Kidney epithelial cell (primary cell): ENCODE measurements at regions not wholly inside any gene's neighbourhood (a gene's known extent, or its start where the extent isn't known, plus 50 kb on each side); places are given as distances from the start of the nearest gene placed in this dataset.

ENCODE experiments used
- DNase-seq: peaks from one replicate; pipeline ENCODE4 v3.0.0-alpha.2; 2010; ENCODE audit warnings: low read depth
- H3K27me3 ChIP-seq: 2 replicates; pipeline ENCODE4 v1.6.0; 2011; ENCODE audit warnings: low read length; ENCODE audit not compliant: control insufficient read depth, insufficient read depth
- H3K36me3 ChIP-seq: 2 replicates; pipeline ENCODE4 v1.5.1; 2011; ENCODE audit warnings: low read length; ENCODE audit not compliant: control insufficient read depth, insufficient read depth
- H3K4me3 ChIP-seq: 2 replicates; pipeline ENCODE4 v1.5.1; 2011; ENCODE audit warnings: low read depth, mild to moderate bottlenecking, control low read depth, low read length
- CTCF ChIP-seq: IDR thresholded peaks from 2 replicates; pipeline ENCODE4 v1.5.1; 2011; ENCODE audit warnings: mild to moderate bottlenecking, moderate library complexity, low read length, control low read depth, inconsistent platforms; ENCODE audit not compliant: insufficient read depth, poor library complexity, severe bottlenecking

GRCh38 chr6:48733581-48733980 lies 622.6 kb upstream of the PTCHD4 start:
- H3K4me3 ChIP-seq: no peak overlapping the region
- H3K27me3 ChIP-seq: no peaks in the 10 kb centered on the region
- DNase-seq: no peak
- TF ChIP-seq CTCF: no peak
- H3K36me3 ChIP-seq: no peaks in the 10 kb centered on the region

GRCh38 chr6:48714699-48715098 lies 603.7 kb upstream of the PTCHD4 start:
- Histone ChIP-seq H3K4me3 (no peak overlapping the region), H3K36me3 (no peaks in the 10 kb centered on the region), H3K27me3 (no peaks in the 10 kb centered on the region)
- no peak for TF ChIP-seq CTCF
- no peak for DNase-seq

GRCh38 chr6:48714250-48714649 lies 603.3 kb upstream of the PTCHD4 start:
- Histone ChIP-seq H3K36me3 (no peaks in the 10 kb centered on the region), H3K27me3 (no peaks in the 10 kb centered on the region), H3K4me3 (no peak overlapping the region)
- TF ChIP-seq CTCF: no peak
- DNase-seq: no peak

GRCh38 chr6:48713612-48714011 lies 602.6 kb upstream of the PTCHD4 start:
- no peaks in the 10 kb centered on the region for H3K36me3 ChIP-seq
- no peak for DNase-seq
- TF ChIP-seq CTCF: no peak
- no peak overlapping the region for H3K4me3 ChIP-seq
- no peaks in the 10 kb centered on the region for H3K27me3 ChIP-seq

GRCh38 chr6:48706310-48706709 lies 595.3 kb upstream of the PTCHD4 start:
- H3K4me3 ChIP-seq: no peak overlapping the region
- no peak for TF ChIP-seq CTCF
- no peak for DNase-seq
- H3K36me3 ChIP-seq: no peaks in the 10 kb centered on the region
- no peaks in the 10 kb centered on the region for H3K27me3 ChIP-seq

- TF ChIP-seq CTCF: no peak
- Histone ChIP-seq H3K4me3 (no peak overlapping the region), H3K27me3 (no peaks in the 10 kb centered on the region), H3K36me3 (no peaks in the 10 kb centered on the region)
- no peak for DNase-seq
Observed at GRCh38 chr6:48701572-48701971, 590.6 kb upstream of the PTCHD4 start.
